MM.1S (cell line): ENCODE measurements at regions not wholly inside any gene's neighbourhood (a gene's known extent, or its start where the extent isn't known, plus 50 kb on each side); places are given as distances from the start of the nearest gene placed in this dataset.

Source experiments
- CTCF ChIP-seq: fragments of 300-600 bp; sonication (generic); IDR thresholded peaks from 2 replicates; pipeline ENCODE4 v1.5.1; 2016; ENCODE audit warnings: antibody characterized with exemption, low read length, mixed read lengths
- EZH2 ChIP-seq: fragments of 300-600 bp; sonication (generic); optimal IDR thresholded peaks from 2 replicates; pipeline ENCODE3; 2017; ENCODE audit warnings: low read depth, mild to moderate bottlenecking, antibody characterized with exemption, low read length, mixed read lengths
- EZH2phosphoT487 ChIP-seq: fragments of 300-600 bp; sonication (generic); IDR thresholded peaks from 2 replicates; pipeline ENCODE4 v1.6.1; 2018; ENCODE audit warnings: antibody characterized with exemption, low read length

GRCh38 chr6:170192905-170193304 lies 98.0 kb downstream of the DLL1 start:
- no peak for TF ChIP-seq CTCF
- no peak for TF ChIP-seq EZH2phosphoT487
- no peak for TF ChIP-seq EZH2
